ENCODE measurements at regions not wholly inside any gene's neighbourhood (a gene's known extent, or its start where the extent isn't known, plus 50 kb on each side); places are given as distances from the start of the nearest gene placed in this dataset.

DNA sequence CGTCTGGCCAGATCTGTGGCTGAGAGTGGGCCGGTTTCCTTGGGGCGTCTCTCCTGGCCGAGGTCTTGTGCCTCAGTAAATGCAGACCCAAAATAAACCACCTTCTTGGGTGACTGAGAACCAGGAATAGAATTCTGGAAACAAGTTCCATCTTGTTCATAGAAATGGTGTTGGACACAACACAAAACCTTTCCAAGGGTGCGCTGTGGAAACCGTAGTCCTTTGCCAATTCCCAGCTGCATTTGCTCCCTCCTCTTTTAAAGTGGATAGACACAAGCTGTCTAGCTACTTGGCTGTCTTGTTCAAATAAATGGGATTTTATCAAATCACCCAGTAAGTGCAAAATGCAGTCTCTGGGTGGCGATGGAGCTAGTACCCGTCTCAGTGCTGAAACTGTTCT is 300.2 kb downstream of the SHANK2 start (continued):
- TF ChIP-seq STAT1 (IDR thresholded peaks at IDR 0.05; ENCODE audit: unreplicated experiment) (no peak), POLR2AphosphoS5 (IDR thresholded peaks at IDR 0.05; ENCODE audit: low read depth) (no peak), CTCF (conservative IDR thresholded peaks at IDR 0.05; ENCODE audit: low read depth in 2 of 2) (no peak), ETS1 (IDR thresholded peaks at IDR 0.05) (no peak), EZH2 (IDR thresholded peaks at IDR 0.05; ENCODE audit: low read depth, unreplicated experiment) (no peak)

DNA sequence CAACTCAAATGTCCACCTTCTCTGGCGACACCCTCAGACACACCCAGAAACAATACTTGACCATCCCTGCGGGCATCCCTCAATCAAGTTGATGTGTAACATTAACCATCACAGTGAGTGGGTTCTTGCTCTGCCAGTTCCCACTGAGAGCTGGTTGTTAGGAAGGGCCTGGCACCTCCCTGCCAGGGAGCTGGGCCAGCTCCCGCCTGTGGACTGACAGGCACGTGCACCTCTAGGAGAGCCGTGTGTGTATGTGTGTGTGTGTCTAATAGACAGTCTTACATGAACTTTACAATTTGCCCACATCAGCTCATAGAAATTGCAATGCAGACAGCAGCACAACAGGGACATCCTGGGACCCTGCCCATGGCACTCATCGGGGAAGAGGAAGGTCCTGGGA is 298.7 kb downstream of the SHANK2 start:
- no peak overlapping the region for H3K4me2 ChIP-seq
- no peak for DNase-seq (ENCODE audit: low spot score)
- Mint-ChIP-seq H3K9me3 (peaks cover 6% of the 10 kb centered on the region; the same call in 2 of the 3 replicates), H3K4me1 (no peaks in the 10 kb centered on the region), H3K27ac (no peak overlapping the region), H3K36me3 (ENCODE audit: low read depth) (peaks cover 35% of the 10 kb centered on the region), H3K27me3 (ENCODE audit: insufficient read depth, low read depth, poor library complexity) (peaks cover 5% of the 10 kb centered on the region), H3K4me3 (no peak overlapping the region)
- no peak overlapping the region for H2AFZ ChIP-seq
- no peaks in the 10 kb centered on the region for H3K27me3 ChIP-seq (ENCODE audit: insufficient read depth)
- no peak for ATAC-seq
- no peaks in the 10 kb centered on the region for H3K36me3 ChIP-seq (ENCODE audit: insufficient read depth)
- no peak overlapping the region for H3K4me3 ChIP-seq
- H3F3A ChIP-seq (replicated peaks; ENCODE audit: low read depth), result no peaks in the 10 kb centered on the region
- H4K20me1 ChIP-seq (replicated peaks; ENCODE audit: insufficient read depth), result peaks cover 5% of the 10 kb centered on the region; the same call in 1 of the 2 replicates
- no peaks in the 10 kb centered on the region for H3K9me2 ChIP-seq (ENCODE audit: insufficient read depth)
- H3K79me2 ChIP-seq (replicated peaks; ENCODE audit: insufficient read depth), result no peaks in the 10 kb centered on the region
- H3K27ac ChIP-seq (ENCODE audit: low read depth), result no peak overlapping the region
- no peaks in the 10 kb centered on the region for H3K4me1 ChIP-seq (ENCODE audit: insufficient read depth)
- TF ChIP-seq JUNB (IDR thresholded peaks at IDR 0.05; ENCODE audit: unreplicated experiment) (no peak), ETS1 (IDR thresholded peaks at IDR 0.05) (no peak), ZNF114 (CRISPR knock-in tag; IDR thresholded peaks at IDR 0.05) (no peak), ZNF331 (CRISPR knock-in tag; IDR thresholded peaks at IDR 0.05; ENCODE audit: low read depth) (no peak), ZNF462 (CRISPR knock-in tag; IDR thresholded peaks at IDR 0.05) (no peak), NANOG (IDR thresholded peaks at IDR 0.05; ENCODE audit: borderline replicate concordance) (no peak), EZH2phosphoT487 (IDR thresholded peaks at IDR 0.05; ENCODE audit: unreplicated experiment) (no peak), POLR2AphosphoS5 (IDR thresholded peaks at IDR 0.05; ENCODE audit: low read depth) (no peak), EZH2 (IDR thresholded peaks at IDR 0.05; ENCODE audit: low read depth, unreplicated experiment) (no peak), REST (IDR thresholded peaks at IDR 0.05; ENCODE audit: unreplicated experiment) (no peak)

Data from GM23338 (cell line).